ENCODE measurements at regions not wholly inside any gene's neighbourhood (a gene's known extent, or its start where the extent isn't known, plus 50 kb on each side); places are given as distances from the start of the nearest gene placed in this dataset.
"Not testable (repeated sequence)": the region's sequence is repeated elsewhere in the genome, so short reads cannot be mapped to it uniquely, and the experiment has no call there.

DNA sequence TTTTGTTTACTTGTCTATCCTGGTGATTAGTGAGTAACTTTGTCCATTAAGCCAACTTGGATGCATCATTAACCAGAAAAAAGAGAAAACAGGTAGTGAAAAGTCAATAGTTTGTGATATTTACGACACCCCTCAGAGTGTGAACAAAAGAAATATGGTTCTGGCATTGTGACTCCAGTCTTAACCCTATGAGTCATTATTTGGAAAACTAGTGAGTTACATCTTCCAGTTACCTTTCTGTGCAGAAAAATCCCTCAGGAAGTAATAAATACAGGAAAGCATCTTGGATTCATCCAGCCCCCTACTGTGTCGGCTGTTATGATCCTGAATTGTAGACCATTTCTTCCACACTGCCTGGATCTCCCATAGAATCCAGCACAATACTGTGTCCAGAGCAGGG is 379.1 kb downstream of the GALC start:
- no peaks in the 10 kb centered on the region for H3K79me2 ChIP-seq (ENCODE audit: low read length)

DNA sequence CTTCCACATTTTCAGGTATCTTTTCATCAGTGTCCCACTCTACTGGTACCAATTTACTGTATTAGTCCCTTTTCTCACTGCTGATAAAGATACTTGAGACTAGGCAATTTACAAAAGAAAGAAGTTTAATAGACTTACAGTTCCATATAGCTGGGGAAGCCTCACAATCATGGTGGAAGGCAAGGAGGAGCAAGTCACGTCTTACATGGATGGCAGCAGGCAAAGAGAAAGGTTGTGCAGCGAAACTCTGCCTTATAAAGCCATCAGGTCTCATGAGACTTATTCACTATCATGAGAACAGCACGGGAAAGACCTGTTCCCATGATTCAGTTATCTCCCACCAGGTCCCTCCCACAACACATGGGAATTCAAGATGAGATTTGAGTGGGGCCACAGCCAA is 385.9 kb downstream of the GALC start:
- not testable (repeated sequence) for H3K4me1 ChIP-seq (ENCODE audit: low read length); H4K20me1 ChIP-seq (ENCODE audit: insufficient read depth, low read length); H3K27me3 ChIP-seq (replicated peaks; ENCODE audit: insufficient read depth, low read length); H3K27ac ChIP-seq (ENCODE audit: low read length); H3K4me3 ChIP-seq (ENCODE audit: low read length); H3K4me2 ChIP-seq (ENCODE audit: low read depth, low read length); H3K9ac ChIP-seq (ENCODE audit: low read length); DNase-seq; H2AFZ ChIP-seq (ENCODE audit: low read length); H3K9me2 ChIP-seq (replicated peaks; ENCODE audit: insufficient read depth, low read length); H3K79me2 ChIP-seq (ENCODE audit: low read length); H3K9me3 ChIP-seq (replicated peaks; ENCODE audit: insufficient read depth, low read length); H3K36me3 ChIP-seq (replicated peaks; ENCODE audit: insufficient read depth, low read length); H3F3A ChIP-seq (ENCODE audit: insufficient read depth, low read length)

More for the DNA sequence above, 379.1 kb downstream of the GALC start:
- Histone ChIP-seq H2AFZ (ENCODE audit: low read length) (no peak overlapping the region), H3K27me3 (replicated peaks; ENCODE audit: insufficient read depth, low read length) (no peaks in the 10 kb centered on the region), H3K36me3 (replicated peaks; ENCODE audit: insufficient read depth, low read length) (no peaks in the 10 kb centered on the region), H3F3A (ENCODE audit: insufficient read depth, low read length) (0 out of 2 replicates have a peak, but pooled peaks cover 6% of the 10 kb centered on the region), H3K4me3 (ENCODE audit: low read length) (no peak overlapping the region), H3K9me2 (replicated peaks; ENCODE audit: insufficient read depth, low read length) (no peaks in the 10 kb centered on the region), H3K27ac (ENCODE audit: low read length) (no peak overlapping the region), H3K4me1 (ENCODE audit: low read length) (0 out of 2 replicates have a peak, but pooled peaks cover 11% of the 10 kb centered on the region), H3K9me3 (replicated peaks; ENCODE audit: insufficient read depth, low read length) (no peaks in the 10 kb centered on the region), H3K9ac (ENCODE audit: low read length) (no peak overlapping the region), H3K4me2 (ENCODE audit: low read depth, low read length) (no peak overlapping the region), H4K20me1 (ENCODE audit: insufficient read depth, low read length) (no peaks in the 10 kb centered on the region)
- DNase-seq: no peak
- no peak for TF ChIP-seq EZH2phosphoT487 (IDR thresholded peaks at IDR 0.05; ENCODE audit: low read length)
- TF ChIP-seq, protein P1, sequence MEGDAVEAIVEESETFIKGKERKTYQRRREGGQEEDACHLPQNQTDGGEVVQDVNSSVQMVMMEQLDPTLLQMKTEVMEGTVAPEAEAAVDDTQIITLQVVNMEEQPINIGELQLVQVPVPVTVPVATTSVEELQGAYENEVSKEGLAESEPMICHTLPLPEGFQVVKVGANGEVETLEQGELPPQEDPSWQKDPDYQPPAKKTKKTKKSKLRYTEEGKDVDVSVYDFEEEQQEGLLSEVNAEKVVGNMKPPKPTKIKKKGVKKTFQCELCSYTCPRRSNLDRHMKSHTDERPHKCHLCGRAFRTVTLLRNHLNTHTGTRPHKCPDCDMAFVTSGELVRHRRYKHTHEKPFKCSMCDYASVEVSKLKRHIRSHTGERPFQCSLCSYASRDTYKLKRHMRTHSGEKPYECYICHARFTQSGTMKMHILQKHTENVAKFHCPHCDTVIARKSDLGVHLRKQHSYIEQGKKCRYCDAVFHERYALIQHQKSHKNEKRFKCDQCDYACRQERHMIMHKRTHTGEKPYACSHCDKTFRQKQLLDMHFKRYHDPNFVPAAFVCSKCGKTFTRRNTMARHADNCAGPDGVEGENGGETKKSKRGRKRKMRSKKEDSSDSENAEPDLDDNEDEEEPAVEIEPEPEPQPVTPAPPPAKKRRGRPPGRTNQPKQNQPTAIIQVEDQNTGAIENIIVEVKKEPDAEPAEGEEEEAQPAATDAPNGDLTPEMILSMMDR (IDR thresholded peaks at IDR 0.05; ENCODE audit: low read length): no peak
- TF ChIP-seq EZH2 (optimal IDR thresholded peaks at IDR 0.05; ENCODE audit: low read depth, low read length): no peak

DNA sequence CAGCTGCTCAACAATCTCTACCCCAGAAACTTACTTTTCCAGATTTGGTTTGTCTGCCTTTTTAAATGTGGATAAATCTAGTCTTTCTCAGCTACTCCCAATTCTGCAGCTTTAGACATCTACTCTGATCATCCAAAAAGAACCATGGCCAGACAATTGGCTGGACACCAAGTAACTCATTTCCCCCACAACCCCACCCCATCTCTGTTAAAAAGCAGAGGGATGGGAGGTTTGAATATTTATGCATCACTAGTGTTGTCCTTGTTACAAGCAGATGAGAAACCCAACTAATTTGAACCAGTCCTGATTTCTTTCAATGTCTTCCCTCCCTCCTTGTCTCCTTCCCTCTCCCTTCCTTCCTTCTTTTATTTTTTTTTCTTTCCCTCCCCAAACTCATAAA is 391.9 kb downstream of the GALC start:
- no peak for DNase-seq
- Histone ChIP-seq H3K9ac (ENCODE audit: low read length) (no peak overlapping the region), H4K20me1 (ENCODE audit: insufficient read depth, low read length) (no peaks in the 10 kb centered on the region), H3K9me3 (replicated peaks; ENCODE audit: insufficient read depth, low read length) (no peaks in the 10 kb centered on the region), H3K4me2 (ENCODE audit: low read depth, low read length) (no peak overlapping the region), H3K36me3 (replicated peaks; ENCODE audit: insufficient read depth, low read length) (no peaks in the 10 kb centered on the region), H3K79me2 (ENCODE audit: low read length) (no peaks in the 10 kb centered on the region), H3K27me3 (replicated peaks; ENCODE audit: insufficient read depth, low read length) (no peaks in the 10 kb centered on the region), H3K27ac (ENCODE audit: low read length) (no peak overlapping the region), H2AFZ (ENCODE audit: low read length) (no peak overlapping the region), H3K4me1 (ENCODE audit: low read length) (no peaks in the 10 kb centered on the region), H3K4me3 (ENCODE audit: low read length) (no peak overlapping the region), H3K9me2 (replicated peaks; ENCODE audit: insufficient read depth, low read length) (no peaks in the 10 kb centered on the region), H3F3A (ENCODE audit: insufficient read depth, low read length) (no peaks in the 10 kb centered on the region)
- TF ChIP-seq, protein P1 (IDR thresholded peaks at IDR 0.05; ENCODE audit: low read length): no peak
- TF ChIP-seq EZH2 (optimal IDR thresholded peaks at IDR 0.05; ENCODE audit: low read depth, low read length): no peak
- TF ChIP-seq EZH2phosphoT487 (IDR thresholded peaks at IDR 0.05; ENCODE audit: low read length): no peak

DNA sequence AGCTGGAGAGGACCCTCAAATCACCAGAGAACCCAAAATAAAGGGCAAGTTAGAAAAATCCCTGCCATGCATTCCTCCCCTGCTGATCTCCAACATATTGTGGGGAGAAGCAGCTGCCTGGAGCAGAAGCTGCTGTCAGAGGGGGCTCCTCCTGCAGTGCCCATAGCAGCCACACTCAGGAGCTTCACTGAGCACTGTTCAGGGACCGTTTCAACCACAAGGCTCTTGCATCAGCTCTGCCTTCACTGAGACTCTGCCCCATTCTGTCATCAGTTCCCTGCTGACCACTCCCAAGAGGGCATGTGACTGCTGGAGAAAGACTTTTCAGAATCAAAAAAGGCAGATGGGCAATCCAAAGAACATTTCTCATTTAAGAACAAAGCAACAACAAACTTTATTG is 392.7 kb downstream of the GALC start:
- Histone ChIP-seq H2AFZ (ENCODE audit: low read length) (no peak overlapping the region), H3K9me3 (replicated peaks; ENCODE audit: insufficient read depth, low read length) (no peaks in the 10 kb centered on the region), H3F3A (ENCODE audit: insufficient read depth, low read length) (no peaks in the 10 kb centered on the region), H3K4me1 (ENCODE audit: low read length) (no peaks in the 10 kb centered on the region), H3K9ac (ENCODE audit: low read length) (no peak overlapping the region), H3K27ac (ENCODE audit: low read length) (no peak overlapping the region), H3K4me2 (ENCODE audit: low read depth, low read length) (no peak overlapping the region), H3K36me3 (replicated peaks; ENCODE audit: insufficient read depth, low read length) (no peaks in the 10 kb centered on the region), H3K9me2 (replicated peaks; ENCODE audit: insufficient read depth, low read length) (no peaks in the 10 kb centered on the region), H3K4me3 (ENCODE audit: low read length) (no peak overlapping the region), H3K27me3 (replicated peaks; ENCODE audit: insufficient read depth, low read length) (no peaks in the 10 kb centered on the region), H4K20me1 (ENCODE audit: insufficient read depth, low read length) (no peaks in the 10 kb centered on the region), H3K79me2 (ENCODE audit: low read length) (no peaks in the 10 kb centered on the region)
- TF ChIP-seq, protein P1 (IDR thresholded peaks at IDR 0.05; ENCODE audit: low read length): no peak
- TF ChIP-seq EZH2 (optimal IDR thresholded peaks at IDR 0.05; ENCODE audit: low read depth, low read length): no peak
- no peak for TF ChIP-seq EZH2phosphoT487 (IDR thresholded peaks at IDR 0.05; ENCODE audit: low read length)
- no peak for DNase-seq
